ENCODE measurements at regions not wholly inside any gene's neighbourhood (a gene's known extent, or its start where the extent isn't known, plus 50 kb on each side); places are given as distances from the start of the nearest gene placed in this dataset.

DNA sequence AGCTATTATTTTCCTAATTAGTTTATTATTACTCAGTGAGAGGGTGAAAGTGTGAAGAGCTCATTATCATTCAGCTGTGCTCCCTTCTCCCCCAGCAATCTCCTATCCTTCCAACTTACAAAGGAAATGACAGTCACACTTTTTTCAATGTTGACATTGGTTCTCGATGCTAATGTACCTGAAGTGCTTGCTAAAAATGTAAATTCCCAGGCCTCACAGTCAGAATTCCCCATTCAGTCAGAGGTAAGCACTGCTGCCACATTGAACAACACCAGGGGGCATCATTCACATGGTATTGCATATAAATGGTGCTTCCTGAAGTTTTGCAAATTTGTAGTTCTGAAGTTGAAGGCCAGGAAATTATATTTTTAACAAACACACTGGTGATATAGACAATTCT, 132.7 kb upstream of the FOXD3 start:
- TF ChIP-seq, protein P1, sequence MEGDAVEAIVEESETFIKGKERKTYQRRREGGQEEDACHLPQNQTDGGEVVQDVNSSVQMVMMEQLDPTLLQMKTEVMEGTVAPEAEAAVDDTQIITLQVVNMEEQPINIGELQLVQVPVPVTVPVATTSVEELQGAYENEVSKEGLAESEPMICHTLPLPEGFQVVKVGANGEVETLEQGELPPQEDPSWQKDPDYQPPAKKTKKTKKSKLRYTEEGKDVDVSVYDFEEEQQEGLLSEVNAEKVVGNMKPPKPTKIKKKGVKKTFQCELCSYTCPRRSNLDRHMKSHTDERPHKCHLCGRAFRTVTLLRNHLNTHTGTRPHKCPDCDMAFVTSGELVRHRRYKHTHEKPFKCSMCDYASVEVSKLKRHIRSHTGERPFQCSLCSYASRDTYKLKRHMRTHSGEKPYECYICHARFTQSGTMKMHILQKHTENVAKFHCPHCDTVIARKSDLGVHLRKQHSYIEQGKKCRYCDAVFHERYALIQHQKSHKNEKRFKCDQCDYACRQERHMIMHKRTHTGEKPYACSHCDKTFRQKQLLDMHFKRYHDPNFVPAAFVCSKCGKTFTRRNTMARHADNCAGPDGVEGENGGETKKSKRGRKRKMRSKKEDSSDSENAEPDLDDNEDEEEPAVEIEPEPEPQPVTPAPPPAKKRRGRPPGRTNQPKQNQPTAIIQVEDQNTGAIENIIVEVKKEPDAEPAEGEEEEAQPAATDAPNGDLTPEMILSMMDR (conservative IDR thresholded peaks at IDR 0.05) = no peak; the same call in 1 of the 2 replicates
- TF ChIP-seq EZH2 (IDR thresholded peaks at IDR 0.05; ENCODE audit: low read depth) = no peak
- H3K4me3 ChIP-seq = no peak overlapping the region
- H3K36me3 ChIP-seq (ENCODE audit: low read depth) = no peaks in the 10 kb centered on the region
- ChIA-PET CTCF (no interaction called here), POLR2A (ENCODE audit: unreplicated experiment) (no interaction called here)
- H3K27me3 ChIP-seq (ENCODE audit: insufficient read depth, low read depth) = no peaks in the 10 kb centered on the region
- DNase-seq = no peak
- H3K79me2 ChIP-seq (ENCODE audit: low read depth) = no peaks in the 10 kb centered on the region
- no peaks in the 10 kb centered on the region for H3K9me3 ChIP-seq (ENCODE audit: insufficient read depth, low read depth)
- H3K4me2 ChIP-seq = no peak overlapping the region
- H3K9me2 ChIP-seq (ENCODE audit: insufficient read depth) = no peaks in the 10 kb centered on the region
- H2AFZ ChIP-seq = no peak overlapping the region
- no peaks in the 10 kb centered on the region for H3F3A ChIP-seq (ENCODE audit: insufficient read depth, low read depth)
- no TSS peak for BruUV-seq (replicated peaks)
- no peaks in the 10 kb centered on the region for H3K4me1 ChIP-seq (replicated peaks; ENCODE audit: insufficient read depth)
- no peak overlapping the region for H3K27ac ChIP-seq
- H4K20me1 ChIP-seq (ENCODE audit: insufficient read depth) = no peaks in the 10 kb centered on the region
- intact Hi-C loops (cut with micrococcal nuclease; ENCODE audit: unreplicated experiment) = no loop called here

DNA sequence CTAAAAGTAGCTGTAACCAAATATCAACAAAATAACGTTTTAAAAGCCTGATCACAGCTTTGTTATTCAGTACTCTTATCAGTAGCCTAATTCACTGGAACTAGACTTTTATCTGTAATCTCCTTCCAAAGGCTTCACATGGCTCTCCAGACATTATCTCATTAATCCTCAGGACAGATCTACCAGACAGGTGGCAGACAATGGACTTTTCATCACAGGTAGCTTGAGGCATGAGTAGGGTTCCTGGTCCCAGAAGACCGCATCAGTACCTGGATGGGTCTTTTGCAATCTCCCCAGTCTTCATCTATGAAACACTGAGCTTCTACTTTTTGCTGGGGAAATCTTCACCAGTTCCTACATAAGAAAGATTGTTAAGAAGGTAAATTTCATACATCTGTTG, 132.2 kb upstream of the FOXD3 start:
- H3K79me2 ChIP-seq (ENCODE audit: low read depth) = no peaks in the 10 kb centered on the region
- TF ChIP-seq, protein P1 (conservative IDR thresholded peaks at IDR 0.05) = no peak
- no peak for TF ChIP-seq EZH2 (IDR thresholded peaks at IDR 0.05; ENCODE audit: low read depth)
- no TSS peak for BruUV-seq (replicated peaks)
- H4K20me1 ChIP-seq (ENCODE audit: insufficient read depth) = no peaks in the 10 kb centered on the region
- H3K4me2 ChIP-seq = no peak overlapping the region
- H3K4me3 ChIP-seq = no peak overlapping the region
- H3K4me1 ChIP-seq (replicated peaks; ENCODE audit: insufficient read depth) = no peaks in the 10 kb centered on the region
- no peak for DNase-seq
- H3K36me3 ChIP-seq (ENCODE audit: low read depth) = no peaks in the 10 kb centered on the region
- no peak overlapping the region for H3K27ac ChIP-seq
- CTCF ChIA-PET = no interaction called here
- peaks cover 3% of the 10 kb centered on the region; the same call in 1 of the 2 replicates for H3K27me3 ChIP-seq (ENCODE audit: insufficient read depth, low read depth)
- H3K9me2 ChIP-seq (ENCODE audit: insufficient read depth) = no peaks in the 10 kb centered on the region
- H3F3A ChIP-seq (ENCODE audit: insufficient read depth, low read depth) = no peaks in the 10 kb centered on the region
- no peaks in the 10 kb centered on the region for H3K9me3 ChIP-seq (ENCODE audit: insufficient read depth, low read depth)
- H2AFZ ChIP-seq = no peak overlapping the region
- POLR2A ChIA-PET (ENCODE audit: unreplicated experiment) = no interaction called here
- intact Hi-C loops (cut with micrococcal nuclease; ENCODE audit: unreplicated experiment) = no loop called here

DNA sequence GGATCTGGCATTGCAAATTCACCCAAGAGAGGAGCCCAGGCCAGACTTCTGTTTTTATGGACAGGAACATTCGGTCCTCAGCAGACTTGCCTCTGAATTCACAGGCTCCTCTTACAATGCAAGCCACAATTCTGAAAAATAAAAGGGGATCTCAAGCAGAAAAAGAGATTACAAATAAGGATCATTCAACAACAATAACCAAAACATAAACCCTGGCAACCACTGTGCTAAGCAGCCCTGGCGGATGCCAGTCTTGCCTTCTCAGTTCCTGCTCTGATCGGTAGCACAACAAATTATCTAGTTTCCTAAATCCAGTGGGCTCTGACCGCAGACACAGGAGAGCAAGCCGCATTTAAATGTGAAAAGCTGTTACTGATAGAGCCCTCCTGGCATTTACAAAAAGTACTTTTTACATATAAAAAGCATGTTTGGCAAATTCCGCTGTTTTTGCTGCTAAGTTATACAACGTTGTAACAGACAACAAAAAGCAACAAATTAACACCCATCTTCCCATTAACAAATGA, 123.4 kb upstream of the FOXD3 start:
- BruUV-seq (replicated peaks) = no TSS peak
- CTCF ChIA-PET = no interaction called here
- intact Hi-C loops (cut with micrococcal nuclease; ENCODE audit: unreplicated experiment) = no loop called here

More for the DNA sequence above, 123.4 kb upstream of the FOXD3 start:
- POLR2A ChIA-PET (ENCODE audit: unreplicated experiment) = no interaction called here
- no peaks in the 10 kb centered on the region for H3K36me3 ChIP-seq (ENCODE audit: low read depth)
- no peak for DNase-seq
- H3K79me2 ChIP-seq (ENCODE audit: low read depth) = no peaks in the 10 kb centered on the region
- H2AFZ ChIP-seq = no peak overlapping the region
- no peaks in the 10 kb centered on the region for H3F3A ChIP-seq (ENCODE audit: insufficient read depth, low read depth)
- H3K27me3 ChIP-seq (ENCODE audit: insufficient read depth, low read depth) = peaks cover 83% of the 10 kb centered on the region
- H3K4me3 ChIP-seq = no peak overlapping the region
- TF ChIP-seq, protein P1 (conservative IDR thresholded peaks at IDR 0.05) = no peak
- TF ChIP-seq EZH2 (IDR thresholded peaks at IDR 0.05; ENCODE audit: low read depth) = no peak
- no peaks in the 10 kb centered on the region for H4K20me1 ChIP-seq (ENCODE audit: insufficient read depth)
- no peaks in the 10 kb centered on the region for H3K9me3 ChIP-seq (ENCODE audit: insufficient read depth, low read depth)
- no peak overlapping the region for H3K27ac ChIP-seq
- H3K9me2 ChIP-seq (ENCODE audit: insufficient read depth) = no peaks in the 10 kb centered on the region
- no peaks in the 10 kb centered on the region for H3K4me1 ChIP-seq (replicated peaks; ENCODE audit: insufficient read depth)
- H3K4me2 ChIP-seq = no peak overlapping the region
